ENCODE measurements at regions not wholly inside any gene's neighbourhood (a gene's known extent, or its start where the extent isn't known, plus 50 kb on each side); places are given as distances from the start of the nearest gene placed in this dataset.

- TF ChIP-seq CTCF (IDR thresholded peaks at IDR 0.05) (no peak), JUN (CRISPR knock-in tag; IDR thresholded peaks at IDR 0.05) (no peak)
These were observed 112.9 kb upstream of the ZKSCAN2 start for GRCh38 chr16:25370541-25370940.

Data from WTC11 (cell line).